HEK293 (cell line): ENCODE measurements at regions not wholly inside any gene's neighbourhood (a gene's known extent, or its start where the extent isn't known, plus 50 kb on each side); places are given as distances from the start of the nearest gene placed in this dataset.

Source experiments
- ZNF140 ChIP-seq: fragments of 450-650 bp; formaldehyde crosslinking; IDR thresholded peaks from 2 replicates; pipeline ENCODE4 v1.5.1; 2016; ENCODE audit warnings: missing biosample characterization, missing genetic modification characterization
- TF ChIP-seq, protein P1 (sequence below): fragments of 450-650 bp; formaldehyde crosslinking; IDR thresholded peaks from 2 replicates; pipeline ENCODE4 v1.5.1; 2016; ENCODE audit warnings: missing biosample characterization, missing genetic modification characterization

- TF ChIP-seq, protein P1, sequence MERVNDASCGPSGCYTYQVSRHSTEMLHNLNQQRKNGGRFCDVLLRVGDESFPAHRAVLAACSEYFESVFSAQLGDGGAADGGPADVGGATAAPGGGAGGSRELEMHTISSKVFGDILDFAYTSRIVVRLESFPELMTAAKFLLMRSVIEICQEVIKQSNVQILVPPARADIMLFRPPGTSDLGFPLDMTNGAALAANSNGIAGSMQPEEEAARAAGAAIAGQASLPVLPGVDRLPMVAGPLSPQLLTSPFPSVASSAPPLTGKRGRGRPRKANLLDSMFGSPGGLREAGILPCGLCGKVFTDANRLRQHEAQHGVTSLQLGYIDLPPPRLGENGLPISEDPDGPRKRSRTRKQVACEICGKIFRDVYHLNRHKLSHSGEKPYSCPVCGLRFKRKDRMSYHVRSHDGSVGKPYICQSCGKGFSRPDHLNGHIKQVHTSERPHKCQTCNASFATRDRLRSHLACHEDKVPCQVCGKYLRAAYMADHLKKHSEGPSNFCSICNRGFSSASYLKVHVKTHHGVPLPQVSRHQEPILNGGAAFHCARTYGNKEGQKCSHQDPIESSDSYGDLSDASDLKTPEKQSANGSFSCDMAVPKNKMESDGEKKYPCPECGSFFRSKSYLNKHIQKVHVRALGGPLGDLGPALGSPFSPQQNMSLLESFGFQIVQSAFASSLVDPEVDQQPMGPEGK (tag by site-specific recombination), result no peak
- no peak for TF ChIP-seq ZNF140 (tag by site-specific recombination)
These were observed 154.2 kb upstream of the COL21A1 start for GRCh38 chr6:56401477-56402070.
